ENCODE measurements at regions not wholly inside any gene's neighbourhood (a gene's known extent, or its start where the extent isn't known, plus 50 kb on each side); places are given as distances from the start of the nearest gene placed in this dataset.

GRCh38 chr3:144121661-144122060 is 150.0 kb downstream of the DIPK2A start:
- H3K27ac ChIP-seq, result no peak overlapping the region
- H3K4me3 ChIP-seq, result no peak overlapping the region
- H3K9me3 ChIP-seq, result peaks cover 0 to 10% (median 0%) of the 10 kb centered on the region in 3 donors
- H3K4me1 ChIP-seq, result peaks cover 0 to 7% (median 0%) of the 10 kb centered on the region in 3 donors
- no peaks in the 10 kb centered on the region for H3K36me3 ChIP-seq
- no peaks in the 10 kb centered on the region for H3K27me3 ChIP-seq
- ATAC-seq, result no peak
- TF ChIP-seq EP300 (IDR thresholded peaks at IDR 0.05), result no peak
- no peak for TF ChIP-seq POLR2A (IDR thresholded peaks at IDR 0.05)
- no peak for TF ChIP-seq CTCF (IDR thresholded peaks at IDR 0.05)
- TF ChIP-seq POLR2AphosphoS5 (IDR thresholded peaks at IDR 0.05), result no peak

GRCh38 chr3:144127014-144127413 is 155.4 kb downstream of the DIPK2A start:
- H3K36me3 ChIP-seq, result no peaks in the 10 kb centered on the region
- no peak overlapping the region for H3K4me3 ChIP-seq
- 66 to 77% methylated on average over 2 to 3 of the region's 3 CpGs for WGBS, 2 donors (ENCODE audit: low coverage in 1 of 2)
- TF ChIP-seq EP300 (IDR thresholded peaks at IDR 0.05), result no peak
- no peak for TF ChIP-seq POLR2AphosphoS5 (IDR thresholded peaks at IDR 0.05)
- TF ChIP-seq CTCF (IDR thresholded peaks at IDR 0.05), result no peak
- H3K27ac ChIP-seq, result no peak overlapping the region
- ATAC-seq, result no peak
- H3K27me3 ChIP-seq, result no peaks in the 10 kb centered on the region
- peaks cover 0 to 10% (median 0%) of the 10 kb centered on the region in 3 donors for H3K9me3 ChIP-seq
- no peaks in the 10 kb centered on the region for H3K4me1 ChIP-seq

GRCh38 chr3:144127700-144128099 is 156.1 kb downstream of the DIPK2A start:
- no peaks in the 10 kb centered on the region for H3K27me3 ChIP-seq
- no peak for ATAC-seq
- WGBS, 2 donors (ENCODE audit: low coverage in 1 of 2), result 68 to 75% methylated on average over 2 of the region's 2 CpGs
- H3K4me3 ChIP-seq, result no peak overlapping the region
- no peaks in the 10 kb centered on the region for H3K36me3 ChIP-seq
- no peak overlapping the region for H3K27ac ChIP-seq
- TF ChIP-seq CTCF (IDR thresholded peaks at IDR 0.05), result no peak
- TF ChIP-seq POLR2AphosphoS5 (IDR thresholded peaks at IDR 0.05), result no peak
- TF ChIP-seq EP300 (IDR thresholded peaks at IDR 0.05), result no peak
- no peak for TF ChIP-seq POLR2A (IDR thresholded peaks at IDR 0.05)
- H3K9me3 ChIP-seq, result peaks cover 0 to 10% (median 0%) of the 10 kb centered on the region in 3 donors
- H3K4me1 ChIP-seq, result no peaks in the 10 kb centered on the region

GRCh38 chr3:144128108-144128892 is 156.7 kb downstream of the DIPK2A start:
- H3K4me3 ChIP-seq, result no peak overlapping the region
- no peaks in the 10 kb centered on the region for H3K36me3 ChIP-seq
- H3K27ac ChIP-seq, result no peak overlapping the region
- no peaks in the 10 kb centered on the region for H3K4me1 ChIP-seq
- H3K27me3 ChIP-seq, result no peaks in the 10 kb centered on the region
- ATAC-seq, result no peak
- WGBS, 2 donors (ENCODE audit: low coverage in 1 of 2), result 44 to 65% methylated on average over 4 to 6 of the region's 6 CpGs
- TF ChIP-seq EP300 (IDR thresholded peaks at IDR 0.05) (no peak), CTCF (IDR thresholded peaks at IDR 0.05) (no peak), POLR2AphosphoS5 (IDR thresholded peaks at IDR 0.05) (no peak), POLR2A (IDR thresholded peaks at IDR 0.05) (no peak)
- H3K9me3 ChIP-seq, result peaks cover 0 to 10% (median 0%) of the 10 kb centered on the region in 3 donors

- no peak overlapping the region for H3K4me3 ChIP-seq
- H3K36me3 ChIP-seq, result no peaks in the 10 kb centered on the region
- no peak for ATAC-seq
- peaks cover 0 to 10% (median 0%) of the 10 kb centered on the region in 3 donors for H3K9me3 ChIP-seq
- TF ChIP-seq POLR2A (IDR thresholded peaks at IDR 0.05) (no peak), POLR2AphosphoS5 (IDR thresholded peaks at IDR 0.05) (no peak), CTCF (IDR thresholded peaks at IDR 0.05) (no peak), EP300 (IDR thresholded peaks at IDR 0.05) (no peak)
- no peaks in the 10 kb centered on the region for H3K27me3 ChIP-seq
- H3K27ac ChIP-seq, result no peak overlapping the region
- WGBS, 2 donors (ENCODE audit: low coverage in 1 of 2), result 93 to 96% methylated on average over 4 to 6 of the region's 6 CpGs
- H3K4me1 ChIP-seq, result no peaks in the 10 kb centered on the region
Observed at GRCh38 chr3:144129536-144130214, 158.1 kb downstream of the DIPK2A start.
